RWPE1 (cell line): ENCODE measurements at regions not wholly inside any gene's neighbourhood (a gene's known extent, or its start where the extent isn't known, plus 50 kb on each side); places are given as distances from the start of the nearest gene placed in this dataset.
"Not testable (repeated sequence)": the region's sequence is repeated elsewhere in the genome, so short reads cannot be mapped to it uniquely, and the experiment has no call there.

ENCODE experiments used
- CTCF ChIA-PET: fragments of 350-600 bp; sonication (Branson Sonifier 250); formaldehyde crosslinking; extraction: SDS; loops from one replicate; lab custom pipeline; 2021; lab: Yijun Ruan, JAX
- POLR2A ChIA-PET: fragments of 400-600 bp; formaldehyde crosslinking; extraction: SDS; loops from one replicate; lab custom pipeline; 2020; ENCODE audit warnings: antibody characterized with exemption; ENCODE audit not compliant: low non-redundant PET; lab: Yijun Ruan, JAX
- DNase-seq: peaks from one replicate; pipeline ENCODE4 v3.0.0; 2012; ENCODE audit warnings: low spot score
- H3K27ac ChIP-seq: fragments of 450-650 bp; 2 replicates; pipeline ENCODE4 v1.5.1; 2017
- CTCF ChIP-seq: fragments of 450-650 bp; conservative IDR thresholded peaks from 2 replicates; pipeline ENCODE4 v1.5.1; 2017; ENCODE audit warnings: low read depth, mild to moderate bottlenecking

GRCh38 chr15:96972201-96972600, 641.7 kb downstream of the NR2F2 start:
- H3K27ac ChIP-seq, result no peak overlapping the region
- no peak for DNase-seq
- CTCF ChIA-PET, result no interaction called here
- POLR2A ChIA-PET, result interaction anchor here (0.7 kb wide), 1 partner anchor 63 kb away, joined by 3 read pairs; no protein-coding TSS in a partner anchor
- no peak for TF ChIP-seq CTCF

- TF ChIP-seq CTCF, result no peak
- ChIA-PET POLR2A (no interaction called here), CTCF (no interaction called here)
- no peak overlapping the region for H3K27ac ChIP-seq
- DNase-seq, result no peak
Measured at GRCh38 chr15:96974761-96975160, 644.3 kb downstream of the NR2F2 start.

- no peak for TF ChIP-seq CTCF
- DNase-seq, result no peak
- POLR2A ChIA-PET, result no interaction called here
- H3K27ac ChIP-seq, result no peak overlapping the region
- CTCF ChIA-PET, result no interaction called here
Measured at GRCh38 chr15:96977886-96978285, 647.4 kb downstream of the NR2F2 start.

- no peak for TF ChIP-seq CTCF
- no peak overlapping the region for H3K27ac ChIP-seq
- ChIA-PET CTCF (no interaction called here), POLR2A (no interaction called here)
- no peak for DNase-seq
Measured at GRCh38 chr15:96978937-96979473, 648.5 kb downstream of the NR2F2 start.

GRCh38 chr15:96984121-96984671, 653.7 kb downstream of the NR2F2 start:
- CTCF ChIA-PET, result interaction anchor here (0.6 kb wide), 1 partner anchor 29 kb away, joined by 3 read pairs; no protein-coding TSS in a partner anchor

GRCh38 chr15:96992817-96993216, 662.3 kb downstream of the NR2F2 start:
- no peak for TF ChIP-seq CTCF
- ChIA-PET CTCF (no interaction called here), POLR2A (no interaction called here)
- no peak overlapping the region for H3K27ac ChIP-seq
- no peak for DNase-seq

More at GRCh38 chr15:96984121-96984671, 653.7 kb downstream of the NR2F2 start:
- DNase-seq, POLR2A ChIA-PET, H3K27ac ChIP-seq: not testable (repeated sequence)

- ChIA-PET POLR2A (no interaction called here), CTCF (no interaction called here)
- TF ChIP-seq CTCF, result no peak
- no peak overlapping the region for H3K27ac ChIP-seq
- no peak for DNase-seq
Measured at GRCh38 chr15:96997538-96997937, 667.0 kb downstream of the NR2F2 start.
